T-helper 2 cell treated with Interferon-gamma antibody and Interleukin-4, amounts not matched to agents 100 ng/mL and 5 ng/mL, for 36 hours (primary cell): ENCODE measurements at regions not wholly inside any gene's neighbourhood (a gene's known extent, or its start where the extent isn't known, plus 50 kb on each side); places are given as distances from the start of the nearest gene placed in this dataset.

ENCODE experiments used
- intact Hi-C: fragments of 100-400 bp; cut with micrococcal nuclease; formaldehyde crosslinking; loops from one replicate; pipeline ENCODE4 v1.15.1; 2023

DNA sequence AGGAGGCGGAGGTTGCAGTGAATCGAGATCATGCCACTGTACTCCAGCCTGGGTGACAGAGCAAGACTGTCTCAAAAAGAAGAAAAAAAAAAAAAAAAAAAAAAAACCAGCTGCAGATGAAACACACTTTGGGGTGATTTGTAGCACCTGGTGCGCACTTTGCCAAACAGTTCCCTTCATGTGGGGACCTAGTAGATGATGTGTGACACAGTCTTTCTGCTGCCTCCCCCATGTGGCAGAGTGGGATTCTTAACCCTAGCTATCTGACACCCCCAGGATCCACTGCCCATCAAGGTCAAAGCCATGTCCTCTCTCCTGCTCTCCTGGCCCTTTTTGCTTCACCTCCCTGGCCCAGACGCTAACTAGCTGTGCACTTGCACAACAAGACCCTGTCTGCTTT, 52.1 kb upstream of the PDZD8 start:
- intact Hi-C loops = no loop called here

DNA sequence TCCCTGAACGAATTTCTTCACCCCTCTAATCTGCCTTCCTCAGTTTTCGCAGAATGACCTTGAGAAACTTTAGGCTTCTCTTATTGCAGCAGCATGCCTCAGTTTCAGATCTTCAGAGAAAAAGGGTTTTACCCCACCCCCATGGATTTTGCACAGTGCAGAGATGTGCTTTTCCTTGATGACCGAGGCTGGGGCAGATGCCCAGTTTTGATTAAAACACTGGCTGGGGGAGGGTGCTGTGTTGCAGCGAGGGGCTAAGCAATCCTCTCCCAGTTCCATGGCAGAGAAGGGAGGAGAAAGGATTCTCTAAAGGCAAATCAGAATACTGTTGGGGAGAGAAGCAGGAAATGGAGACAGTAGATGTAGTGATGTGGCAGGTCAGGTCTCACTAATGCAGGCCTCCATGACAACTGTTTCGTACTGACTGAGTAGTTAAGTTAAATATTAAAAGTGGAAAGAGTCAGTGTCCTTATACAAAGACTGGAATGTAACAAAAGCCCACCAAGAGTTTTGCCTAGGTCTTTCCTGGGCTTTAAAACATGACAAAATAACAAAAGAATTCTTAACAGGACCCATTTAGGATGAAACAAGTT, 50.8 kb upstream of the PDZD8 start:
- intact Hi-C loops = no loop called here

DNA sequence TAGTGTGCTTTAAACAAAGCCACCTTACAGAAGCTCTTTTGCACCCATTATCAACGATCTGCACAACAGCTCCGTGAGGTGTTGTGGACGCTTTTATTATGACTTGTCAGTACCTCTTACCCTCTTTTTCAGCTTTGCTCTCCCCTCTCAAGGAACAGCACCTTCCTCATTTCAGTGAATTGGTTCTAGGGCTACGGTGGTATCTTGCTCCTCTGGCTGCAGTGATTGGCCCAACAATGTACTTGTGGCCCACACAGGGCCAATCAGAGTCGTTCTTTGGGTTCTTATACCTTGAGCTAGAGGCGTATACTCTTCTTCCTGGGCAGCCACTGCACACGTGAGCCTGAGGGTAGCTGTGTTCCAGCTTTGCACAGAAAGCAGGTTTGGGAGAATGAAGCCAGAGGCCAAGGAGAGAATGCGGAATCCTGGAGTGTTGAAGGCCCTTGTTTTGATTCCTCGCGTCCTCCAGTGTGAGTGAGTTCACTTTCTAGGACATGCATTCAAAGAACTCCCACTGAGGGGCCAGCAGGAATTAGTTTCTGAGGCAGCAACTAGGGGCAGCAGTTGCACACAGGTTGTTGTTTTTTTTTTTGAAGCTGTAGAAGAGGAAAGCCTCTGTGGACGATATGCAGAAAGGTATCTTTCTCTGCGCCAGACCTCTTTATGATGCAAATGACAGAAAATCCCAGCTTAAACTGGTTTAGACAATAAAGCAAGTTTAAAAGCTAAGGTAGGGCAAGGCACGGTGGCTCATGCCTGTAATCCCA, 49.8 kb upstream of the PDZD8 start:
- intact Hi-C loops = no loop called here
